ENCODE measurements at regions not wholly inside any gene's neighbourhood (a gene's known extent, or its start where the extent isn't known, plus 50 kb on each side); places are given as distances from the start of the nearest gene placed in this dataset.

DNA sequence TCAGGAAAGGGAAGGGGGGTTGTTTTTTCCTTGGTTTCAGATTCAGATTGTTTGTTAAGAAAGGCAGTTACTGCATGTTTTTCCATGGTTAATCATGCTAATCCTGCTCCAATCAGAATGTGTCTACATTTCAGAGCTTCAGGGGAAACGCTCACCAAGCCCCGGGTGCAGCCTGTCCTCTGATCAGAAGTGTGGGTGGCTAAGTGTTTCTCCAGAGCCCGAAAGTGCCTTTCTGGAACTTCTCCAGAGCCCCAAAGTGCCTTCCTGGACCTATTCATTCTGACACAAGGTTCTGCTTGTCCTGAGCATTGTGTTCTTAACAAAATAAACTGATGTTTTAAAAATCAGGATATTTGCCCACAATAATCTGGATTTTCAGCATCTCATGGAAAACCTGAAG, 359.0 kb upstream of the ZNF521 start:
- DNase-seq = no peak

DNA sequence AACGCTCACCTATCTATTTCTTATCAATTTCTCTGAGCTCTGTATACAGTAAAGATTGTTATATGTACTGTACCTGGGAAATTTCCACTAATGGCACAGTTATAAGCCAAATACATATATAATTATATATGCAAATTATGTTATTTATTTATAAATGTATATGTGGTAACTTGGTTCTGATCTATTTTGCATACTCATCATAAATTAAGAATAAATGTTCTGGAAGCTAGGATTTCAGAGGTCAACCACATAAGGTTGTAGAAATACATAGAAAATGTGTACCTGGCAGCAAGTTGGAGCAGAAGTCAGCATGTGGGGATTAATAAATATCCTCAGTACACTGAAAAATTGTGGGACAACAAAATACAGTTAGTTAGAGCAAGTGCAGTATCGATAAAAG, 353.7 kb upstream of the ZNF521 start:
- no peak for DNase-seq

DNA sequence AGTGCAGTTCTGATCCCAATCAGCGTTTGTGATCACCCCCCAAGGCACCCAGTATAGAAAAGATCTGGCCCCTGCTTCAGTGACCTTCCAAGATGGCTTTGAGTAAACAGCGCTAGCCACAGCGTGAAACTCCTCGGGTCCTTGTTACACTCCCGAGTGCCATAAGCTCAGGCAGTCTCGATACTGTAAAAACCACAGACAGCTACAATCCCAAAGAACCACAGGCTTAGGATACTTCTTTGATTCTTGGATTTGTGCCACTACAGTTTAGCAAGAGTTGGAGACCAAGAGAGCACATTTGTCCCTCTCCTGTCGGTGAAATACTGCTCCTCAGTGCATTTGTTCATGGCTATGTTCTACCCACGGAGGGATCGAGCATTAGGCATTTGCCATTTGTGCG, 352.5 kb upstream of the ZNF521 start:
- DNase-seq = no peak

DNA sequence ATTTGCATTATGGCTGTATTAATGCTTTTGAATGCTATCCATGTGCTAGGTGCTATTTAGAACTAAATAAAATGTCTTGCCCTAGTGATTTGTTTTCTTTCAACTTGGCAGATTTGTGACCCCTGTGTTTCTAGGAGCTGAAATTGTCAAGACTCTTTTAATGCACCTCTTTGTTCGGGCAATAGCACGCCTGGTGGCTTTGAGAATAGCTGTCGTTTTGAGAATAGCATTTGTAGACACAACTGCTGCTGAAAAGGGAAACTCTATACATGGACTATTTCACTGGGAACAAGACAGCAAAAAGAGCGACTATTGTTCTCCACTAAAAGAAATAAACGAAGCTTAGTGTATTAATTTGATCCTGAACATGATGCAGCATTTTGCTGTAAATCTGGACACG, 352.1 kb upstream of the ZNF521 start:
- no peak for DNase-seq

DNA sequence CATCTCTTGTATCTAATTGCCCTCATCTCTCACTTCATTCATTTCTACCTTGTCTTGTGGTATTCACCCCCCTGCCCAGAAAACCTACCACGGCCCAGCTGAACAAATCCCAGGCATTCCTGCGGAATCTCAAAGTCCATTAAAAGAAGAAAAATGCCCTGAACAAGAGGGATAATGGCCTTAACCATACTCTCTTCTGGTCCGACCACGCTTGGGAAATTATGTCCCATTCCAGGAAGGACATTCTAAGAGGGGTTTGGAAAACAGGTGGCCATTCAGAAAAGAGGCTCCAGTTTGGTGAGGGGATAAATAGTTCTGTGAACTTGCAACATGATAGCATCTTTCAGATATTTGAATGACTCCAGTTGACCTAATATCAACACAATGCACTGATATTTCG, 349.9 kb upstream of the ZNF521 start:
- no peak for DNase-seq

DNA sequence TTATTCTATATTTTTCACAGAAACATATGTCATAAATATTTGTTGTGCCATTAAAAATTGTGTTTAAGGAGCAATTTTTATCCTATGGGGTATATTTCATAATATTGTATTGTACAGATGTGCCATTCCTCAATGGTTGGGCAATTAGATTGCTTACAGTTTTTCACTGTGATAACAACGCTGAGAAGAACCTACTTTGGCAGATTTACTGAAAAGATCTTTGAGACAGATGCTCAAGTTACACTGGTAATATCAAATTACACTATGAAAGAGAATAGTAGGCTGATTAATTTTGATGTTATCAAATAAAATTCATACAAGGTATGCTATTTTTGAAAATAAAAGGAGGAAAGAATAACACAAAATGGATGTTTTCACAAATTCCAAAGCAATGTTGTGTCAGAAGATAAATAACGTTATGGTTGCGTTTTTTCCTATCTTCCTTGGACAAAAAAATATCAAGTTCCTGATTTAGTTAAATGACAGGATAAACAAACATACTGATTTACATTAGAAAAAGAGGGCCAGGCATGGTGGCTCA, 335.1 kb upstream of the ZNF521 start:
- no peak for DNase-seq

DNA sequence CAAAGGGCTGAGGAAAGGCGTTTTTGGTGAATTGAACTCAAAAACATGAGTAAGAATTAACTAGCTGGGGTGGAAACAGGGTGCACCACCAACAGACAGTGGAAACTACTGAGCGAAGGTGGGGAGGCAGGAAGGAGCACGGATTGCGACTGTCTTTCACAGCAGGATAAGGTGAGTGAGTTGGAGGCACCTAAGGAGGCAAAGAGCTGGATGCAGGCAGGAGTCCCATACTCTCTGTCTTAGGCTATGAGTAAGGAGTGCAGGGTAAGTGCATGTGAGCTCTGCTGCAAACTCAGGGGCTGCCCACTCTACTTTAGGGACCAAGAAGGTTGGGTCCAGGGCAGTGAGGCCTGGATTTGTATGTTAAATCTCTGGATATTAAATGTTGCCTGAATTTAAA, 333.1 kb upstream of the ZNF521 start:
- no peak for DNase-seq

DNA sequence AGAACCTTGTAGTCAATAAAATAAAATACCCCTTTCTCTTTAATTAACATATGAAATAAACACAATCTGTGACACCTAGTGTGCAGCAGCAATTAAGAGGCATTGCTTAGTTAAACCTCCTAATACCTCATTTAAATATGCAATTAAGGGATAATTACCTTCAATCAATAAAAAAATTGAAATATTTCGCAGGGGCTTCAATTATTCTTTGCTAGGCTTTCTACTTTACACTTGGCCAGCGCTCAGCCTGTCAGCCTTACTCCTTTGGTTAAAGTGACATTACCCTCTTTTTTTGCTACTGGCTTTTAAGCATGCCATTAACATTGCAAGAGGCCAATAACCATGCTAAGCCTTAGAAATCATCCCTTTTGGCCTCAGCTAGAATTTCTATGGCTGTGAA, 327.5 kb upstream of the ZNF521 start:
- no peak for DNase-seq

DNA sequence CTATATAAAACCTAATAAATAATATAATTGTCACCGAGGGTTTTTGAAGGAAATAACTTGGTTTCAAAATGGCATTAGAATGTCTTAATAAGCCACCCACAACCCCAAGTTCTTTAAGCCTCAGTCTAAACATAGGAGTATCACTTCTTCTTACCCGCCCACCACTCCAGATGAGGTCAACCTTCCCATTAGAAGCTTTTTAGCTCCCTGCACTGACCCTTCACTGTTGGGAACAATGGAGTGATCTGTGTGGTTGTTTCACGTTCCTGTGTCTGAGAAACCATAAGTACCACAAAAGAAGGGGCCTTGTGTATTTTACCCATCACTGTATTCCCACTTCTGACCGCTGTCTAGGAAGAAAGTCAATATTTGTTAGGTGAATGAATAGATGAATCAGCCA, 326.3 kb upstream of the ZNF521 start:
- no peak for DNase-seq

DNA sequence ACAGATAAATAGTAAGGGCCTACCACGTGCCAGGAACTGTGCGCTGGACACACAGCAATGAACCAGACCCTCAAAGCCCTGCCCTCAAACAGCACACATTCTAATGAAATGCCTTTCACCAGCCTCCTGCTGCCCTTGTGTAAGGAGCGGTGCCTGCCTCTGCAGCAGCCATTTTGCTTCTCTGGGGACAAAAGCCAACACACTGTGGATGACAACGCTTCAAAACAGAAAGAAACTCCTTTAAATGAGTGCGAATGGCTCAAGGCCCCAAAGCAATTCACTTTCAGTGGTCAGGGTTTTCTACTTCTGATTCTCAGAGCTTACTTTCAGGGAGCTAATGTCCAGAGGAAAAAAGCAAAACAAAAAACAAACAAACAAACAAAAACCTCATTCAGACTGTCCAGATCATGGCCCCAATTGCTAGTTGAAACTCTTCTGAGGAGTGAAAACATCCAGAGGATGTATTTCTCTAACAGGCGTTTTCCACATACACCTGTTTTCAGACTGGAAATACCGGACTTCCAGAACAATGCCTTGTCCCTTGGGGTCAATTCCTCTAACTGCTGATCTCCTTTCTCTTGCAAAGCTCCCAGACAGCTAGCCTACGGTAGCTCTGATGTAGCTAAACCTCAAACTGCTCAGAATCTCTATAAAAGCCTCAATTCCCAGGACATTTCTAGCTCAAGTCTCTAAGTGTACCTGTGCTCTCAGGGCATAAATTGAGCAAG, 323.3 kb upstream of the ZNF521 start:
- no peak for DNase-seq

DNA sequence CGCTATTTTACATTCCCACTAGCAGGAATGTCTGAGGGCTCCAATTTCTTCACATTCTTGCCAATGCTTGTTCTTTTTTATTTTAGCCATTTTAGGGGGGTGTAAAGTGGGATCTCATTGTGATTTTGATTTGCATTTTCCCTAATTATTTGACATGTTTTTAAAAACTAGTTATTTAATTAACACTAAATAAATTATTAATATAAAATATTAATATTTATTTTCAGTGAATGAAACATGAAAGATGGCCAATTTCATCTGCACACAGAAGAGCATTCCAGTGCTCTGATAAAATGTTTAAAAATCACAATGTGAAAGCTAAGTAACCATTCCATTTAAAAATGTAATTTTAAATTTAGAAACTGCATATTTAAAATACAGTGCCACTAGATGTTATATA, 322.2 kb upstream of the ZNF521 start:
- DNase-seq = no peak

DNA sequence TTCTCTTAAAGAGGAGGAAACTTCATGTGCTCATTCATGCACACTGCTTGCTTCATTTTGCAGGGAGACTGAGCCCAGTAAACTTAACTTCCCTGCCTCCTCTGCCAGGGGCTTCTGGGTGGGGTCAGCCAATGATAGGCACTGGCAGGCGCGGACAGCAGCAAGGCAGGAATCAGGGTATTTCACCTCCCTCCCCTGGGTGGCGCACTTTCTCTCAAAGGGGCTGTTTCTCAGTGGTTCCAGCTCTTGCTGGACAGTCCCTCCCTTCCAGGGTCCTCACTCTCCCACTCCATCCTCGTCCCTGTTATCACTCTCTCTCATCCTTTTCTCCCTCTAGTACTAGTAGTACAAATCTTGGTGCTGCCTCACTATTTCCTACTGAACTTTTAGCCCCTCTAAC, 320.5 kb upstream of the ZNF521 start:
- no peak for DNase-seq

DNA sequence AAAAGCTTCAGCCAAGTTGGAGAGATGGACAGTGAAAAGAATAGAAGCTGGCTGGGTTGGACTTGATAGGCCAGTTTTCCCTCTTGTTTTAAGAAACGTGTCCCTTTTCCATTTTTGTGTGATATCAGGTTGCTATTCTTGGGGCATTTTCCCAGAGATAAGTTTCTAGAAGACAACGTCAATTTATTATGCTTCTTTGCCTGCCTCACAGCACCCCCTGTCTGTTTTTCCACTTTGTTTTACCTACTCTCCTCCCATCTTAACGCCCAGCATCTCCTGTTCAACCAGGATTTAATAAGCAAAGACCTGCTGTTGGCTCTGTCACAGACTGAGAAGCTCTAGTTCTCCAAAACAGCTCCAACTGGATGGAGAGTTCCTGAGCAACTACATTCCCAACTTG, 317.8 kb upstream of the ZNF521 start:
- DNase-seq = no peak

DNA sequence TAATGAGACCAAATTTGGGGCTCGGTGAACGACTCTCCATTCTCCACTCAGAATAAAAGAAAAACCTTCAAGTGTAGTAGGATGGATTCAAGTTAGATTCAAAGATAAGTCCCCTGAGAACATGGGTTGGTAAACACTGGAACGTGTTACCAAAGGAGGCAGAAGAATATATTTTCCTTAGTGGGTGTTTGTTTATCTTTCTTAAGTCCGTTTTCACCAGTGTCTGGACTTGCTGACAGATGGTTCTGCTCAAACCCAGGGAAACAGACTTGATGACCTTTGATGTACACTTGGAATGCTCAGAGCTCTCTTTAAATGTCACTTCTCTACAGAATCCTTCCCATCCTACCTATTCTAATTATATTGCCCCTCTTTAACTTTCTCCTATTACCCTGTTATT, 310.3 kb upstream of the ZNF521 start:
- no peak for DNase-seq

DNA sequence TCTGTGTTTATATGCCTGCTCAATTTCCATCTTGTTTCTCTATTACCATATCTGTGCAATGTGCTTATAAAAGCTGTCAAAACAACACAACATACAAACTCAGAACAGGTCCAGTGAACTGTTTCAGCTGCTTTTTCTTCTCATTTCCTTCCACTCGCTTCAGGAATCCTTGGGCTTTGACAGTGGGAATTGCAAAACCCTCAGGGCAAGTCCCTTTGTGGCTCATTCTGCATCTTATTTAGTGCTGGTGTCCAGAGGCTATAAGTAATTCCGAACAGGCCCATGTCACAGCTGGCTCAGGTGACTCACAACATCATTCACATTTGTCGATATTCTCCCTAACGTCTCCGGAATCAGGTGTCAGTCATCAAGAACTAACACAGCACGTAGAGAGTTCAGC, 309.9 kb upstream of the ZNF521 start:
- no peak for DNase-seq

DNA sequence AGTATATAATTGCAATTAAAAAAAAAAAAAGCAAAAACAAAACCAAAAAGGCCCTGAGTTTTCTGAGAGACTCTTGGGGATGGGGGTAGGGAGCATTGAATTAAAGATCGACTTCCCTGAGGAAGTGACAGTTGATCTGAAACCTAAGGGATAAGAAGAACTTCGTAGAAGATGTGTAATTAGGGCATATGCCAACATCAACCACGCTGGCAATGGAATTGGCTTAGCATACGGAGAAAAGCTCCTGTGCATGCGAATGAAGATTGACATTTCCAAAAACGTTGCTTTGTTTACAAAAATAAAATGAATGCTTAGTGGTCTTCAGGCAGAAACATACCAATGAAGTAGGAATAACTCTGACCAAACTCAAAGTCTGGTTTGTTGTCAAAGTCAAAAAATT, 307.6 kb upstream of the ZNF521 start:
- no peak for DNase-seq

DNA sequence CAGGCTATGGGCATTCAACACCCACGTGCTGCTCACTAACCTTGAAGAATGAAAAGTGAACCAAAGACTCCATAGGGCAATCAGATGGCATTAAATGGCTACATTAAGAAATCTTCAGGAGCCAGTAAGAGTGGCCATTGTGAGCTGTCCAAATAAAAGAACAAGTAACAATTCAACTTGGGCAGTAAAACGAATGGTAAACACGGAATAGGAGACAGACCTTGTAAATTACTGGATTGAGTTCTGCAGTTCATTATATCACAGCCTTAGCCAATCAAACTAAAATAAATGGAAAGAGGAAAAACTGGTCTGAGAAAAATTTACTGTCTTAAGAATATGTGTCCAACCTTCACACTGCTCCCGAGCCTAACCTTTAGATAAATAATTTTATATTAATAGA, 306.5 kb upstream of the ZNF521 start:
- no peak for DNase-seq

DNA sequence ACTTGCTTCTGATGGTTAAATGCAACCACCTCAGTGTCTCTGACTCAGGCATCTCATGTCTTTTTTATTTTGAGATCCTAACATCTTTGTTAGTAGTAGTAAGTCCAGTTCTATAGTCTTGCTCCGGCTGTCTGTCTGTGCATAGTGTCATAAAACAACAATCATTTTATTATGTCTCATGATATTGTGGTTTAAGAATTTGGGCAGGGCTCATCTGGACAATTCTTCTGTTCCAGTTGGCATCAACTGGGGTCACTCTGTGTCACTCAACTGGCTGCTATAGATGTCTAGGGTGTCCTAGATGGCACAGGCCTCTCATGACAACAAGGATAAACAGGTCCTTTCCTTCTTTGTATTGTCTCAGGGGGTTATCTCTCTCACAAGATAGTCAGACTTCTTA, 299.6 kb upstream of the ZNF521 start:
- no peak for DNase-seq

DNA sequence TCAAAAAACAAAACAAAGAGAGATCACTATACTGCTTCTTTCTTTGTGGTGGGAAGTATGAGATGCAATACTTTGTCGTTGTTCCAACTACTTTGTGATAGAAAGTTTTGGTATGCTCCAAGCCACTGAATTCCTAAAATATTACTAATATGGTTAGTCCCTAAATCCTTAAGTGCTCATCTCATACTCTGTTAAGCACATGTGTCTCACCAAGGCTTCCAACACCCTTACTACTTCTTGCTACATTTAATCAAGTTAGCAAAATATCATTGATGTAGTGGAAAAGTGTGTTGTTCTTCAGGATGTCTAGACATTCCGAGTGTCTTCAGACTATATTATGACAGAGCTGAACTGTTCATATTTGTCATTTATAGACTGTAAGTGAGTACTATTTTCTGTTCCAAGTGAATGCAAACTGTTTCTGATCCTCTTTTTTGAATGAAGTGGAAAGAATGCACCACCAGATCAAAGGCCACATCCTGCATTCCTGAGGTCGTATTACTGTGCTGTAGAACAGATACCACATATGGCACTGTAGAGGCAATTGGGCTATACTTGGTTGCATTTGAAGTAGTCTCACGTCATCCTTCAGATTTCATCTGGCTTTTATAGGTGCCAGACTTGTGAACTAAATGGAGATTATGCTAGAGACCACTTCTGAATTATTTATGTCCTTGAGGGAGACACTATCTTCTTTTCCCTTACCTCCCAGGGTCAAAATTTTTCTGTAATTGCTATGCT, 298.4 kb upstream of the ZNF521 start:
- DNase-seq = no peak

DNA sequence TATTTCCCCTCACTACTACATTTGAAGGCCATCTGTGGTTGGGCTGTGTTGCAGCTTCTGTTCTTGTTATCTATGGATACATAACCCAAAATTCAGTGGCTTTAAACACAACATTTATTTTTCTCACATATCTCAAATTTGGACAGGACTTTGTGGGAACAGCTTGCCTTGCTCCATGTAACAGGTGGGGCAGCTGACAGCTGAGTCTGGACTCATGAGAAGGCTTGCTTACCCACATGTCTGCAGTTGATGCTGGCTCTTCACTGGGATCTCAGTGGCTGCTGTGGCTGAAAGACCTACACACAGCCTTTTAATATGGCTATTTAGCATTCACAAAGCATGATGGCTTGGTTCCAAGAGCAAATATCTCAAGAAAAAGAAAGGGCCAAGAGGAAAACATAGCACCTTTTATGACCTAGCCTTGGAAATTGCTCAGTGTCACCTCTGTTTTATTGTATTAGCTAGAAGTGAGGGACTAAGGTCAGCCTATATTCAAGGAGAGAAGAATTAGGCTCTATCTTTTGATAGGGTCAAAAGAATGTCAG, 296.8 kb upstream of the ZNF521 start:
- DNase-seq = no peak

DNA sequence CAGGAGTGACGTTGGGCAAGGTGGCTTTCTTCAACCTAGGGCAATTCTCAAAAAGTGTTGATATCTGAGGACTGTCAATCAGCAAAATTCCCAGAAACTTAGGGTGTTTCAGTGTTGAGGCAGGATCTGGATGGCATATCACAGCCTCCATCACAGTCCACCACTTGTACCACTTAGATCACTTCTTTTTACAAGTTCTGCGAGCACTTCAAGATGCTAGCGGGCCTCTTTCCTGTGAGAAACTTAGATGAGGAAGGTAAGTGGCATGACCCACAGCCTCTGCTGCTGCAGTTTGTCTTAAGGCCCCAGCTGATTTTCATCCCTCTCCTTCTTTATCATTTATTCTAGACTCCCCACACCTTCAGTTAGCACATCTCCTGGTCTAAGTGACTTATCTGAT, 295.4 kb upstream of the ZNF521 start:
- no peak for DNase-seq

DNA sequence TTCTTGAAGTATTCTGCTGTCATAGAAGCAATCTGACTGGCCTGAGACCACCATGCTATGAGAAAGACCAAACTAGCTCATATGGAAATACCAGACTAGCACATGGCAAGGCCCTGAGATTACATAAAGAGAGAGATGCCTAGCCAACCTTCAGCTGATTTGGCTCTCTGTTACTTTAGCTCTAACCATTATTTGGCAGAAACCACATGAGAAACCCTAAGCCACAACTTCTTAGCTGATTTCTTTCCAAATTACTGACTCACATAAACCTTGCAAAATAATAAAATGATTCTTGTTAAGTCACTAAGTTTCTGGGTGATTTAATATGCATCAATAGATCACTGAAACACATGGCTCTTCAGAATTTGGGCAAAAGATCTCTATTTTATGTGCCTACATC, 295.0 kb upstream of the ZNF521 start:
- DNase-seq = no peak

DNA sequence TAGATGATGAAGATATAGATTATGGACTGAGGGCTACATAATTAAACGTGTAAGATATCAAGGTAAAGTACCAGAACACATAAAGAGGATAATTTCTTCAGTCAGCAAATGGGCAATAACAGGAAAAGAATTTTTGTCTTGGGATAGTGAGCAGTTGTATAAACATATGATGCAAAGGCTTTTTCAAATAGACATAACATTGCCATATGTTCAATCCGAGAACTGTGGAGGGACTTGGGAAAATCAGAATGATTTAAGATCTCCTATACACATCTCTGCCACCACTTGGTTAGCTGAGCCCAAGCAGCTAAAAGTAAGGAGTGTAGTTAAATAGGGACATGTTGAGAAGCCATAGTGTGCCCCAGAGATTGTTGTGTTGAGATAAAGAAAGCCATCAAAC, 287.6 kb upstream of the ZNF521 start:
- DNase-seq = no peak

DNA sequence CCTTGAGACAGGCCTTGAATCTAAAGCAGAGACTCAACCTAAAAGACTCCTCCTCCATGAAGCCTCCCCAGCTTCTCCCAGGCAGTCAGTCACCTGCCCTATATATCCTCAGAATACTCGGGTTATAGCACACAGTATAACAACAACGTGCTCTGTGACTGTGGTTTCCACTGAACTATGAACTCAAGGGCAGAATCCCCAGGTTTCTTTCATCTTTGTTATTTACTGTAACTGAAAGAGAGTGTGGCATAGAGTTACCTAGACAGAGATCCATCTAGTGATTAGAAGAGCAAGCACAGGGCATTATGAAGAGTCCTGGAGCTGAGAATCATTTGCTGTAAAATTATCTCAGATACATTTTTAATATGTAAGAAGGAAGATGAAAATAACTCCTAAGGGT, 281.6 kb upstream of the ZNF521 start:
- DNase-seq = no peak

All from stimulated activated CD4-positive, alpha-beta T cell treated with anti-CD3 and anti-CD28 coated beads, Interleukin-15, amount 100 ng/mL, for 24 hours (primary cell).